Peyer's patch (tissue), 4 donors: ENCODE measurements at regions not wholly inside any gene's neighbourhood (a gene's known extent, or its start where the extent isn't known, plus 50 kb on each side); places are given as distances from the start of the nearest gene placed in this dataset.

Source experiments
- POLR2A ChIP-seq, 2 donors: fragments of 450-650 bp; IDR thresholded peaks; one replicate each; pipeline ENCODE4 v1.5.1; 2017; ENCODE audit warnings: antibody characterized with exemption in 2 of 2, mild to moderate bottlenecking in 2 of 2, moderate library complexity in 2 of 2
- TF ChIP-seq, protein P1 (sequence below), 6 experiments: fragments of 450-650 bp in 4 of 6; fragments of 200-600 bp in 2 of 6; sonication (generic) in 1 of 6; IDR thresholded peaks; one replicate each; pipeline ENCODE4 v1.5.1; 2017 to 2019; ENCODE audit warnings: antibody characterized with exemption in 6 of 6, mild to moderate bottlenecking in 3 of 6, moderate library complexity in 1 of 6

DNA sequence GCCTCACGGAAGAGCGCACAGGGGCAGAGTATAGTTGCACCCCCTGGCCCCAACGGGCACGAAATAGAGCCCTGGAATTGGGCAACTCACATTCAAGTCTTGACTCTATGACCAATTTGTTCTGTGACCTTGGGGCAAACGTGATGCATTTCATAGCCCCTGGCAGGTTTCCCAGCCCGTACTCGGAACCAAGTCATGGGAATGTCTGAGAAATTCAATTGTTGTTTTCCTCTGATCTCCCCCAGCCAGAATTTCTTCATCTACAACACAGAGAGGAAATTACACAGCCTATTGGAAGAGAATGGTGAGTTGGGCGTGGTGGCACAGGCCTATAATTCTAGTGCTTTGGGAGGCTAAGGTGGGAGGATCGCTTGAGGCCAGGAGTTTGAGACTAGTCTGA, 322.3 kb upstream of the SULF2 start:
- TF ChIP-seq POLR2A (IDR thresholded peaks at IDR 0.05) = no peak
- TF ChIP-seq, protein P1, sequence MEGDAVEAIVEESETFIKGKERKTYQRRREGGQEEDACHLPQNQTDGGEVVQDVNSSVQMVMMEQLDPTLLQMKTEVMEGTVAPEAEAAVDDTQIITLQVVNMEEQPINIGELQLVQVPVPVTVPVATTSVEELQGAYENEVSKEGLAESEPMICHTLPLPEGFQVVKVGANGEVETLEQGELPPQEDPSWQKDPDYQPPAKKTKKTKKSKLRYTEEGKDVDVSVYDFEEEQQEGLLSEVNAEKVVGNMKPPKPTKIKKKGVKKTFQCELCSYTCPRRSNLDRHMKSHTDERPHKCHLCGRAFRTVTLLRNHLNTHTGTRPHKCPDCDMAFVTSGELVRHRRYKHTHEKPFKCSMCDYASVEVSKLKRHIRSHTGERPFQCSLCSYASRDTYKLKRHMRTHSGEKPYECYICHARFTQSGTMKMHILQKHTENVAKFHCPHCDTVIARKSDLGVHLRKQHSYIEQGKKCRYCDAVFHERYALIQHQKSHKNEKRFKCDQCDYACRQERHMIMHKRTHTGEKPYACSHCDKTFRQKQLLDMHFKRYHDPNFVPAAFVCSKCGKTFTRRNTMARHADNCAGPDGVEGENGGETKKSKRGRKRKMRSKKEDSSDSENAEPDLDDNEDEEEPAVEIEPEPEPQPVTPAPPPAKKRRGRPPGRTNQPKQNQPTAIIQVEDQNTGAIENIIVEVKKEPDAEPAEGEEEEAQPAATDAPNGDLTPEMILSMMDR (IDR thresholded peaks at IDR 0.05) = no peak
